SH-SY5Y (cell line): ENCODE measurements at regions not wholly inside any gene's neighbourhood (a gene's known extent, or its start where the extent isn't known, plus 50 kb on each side); places are given as distances from the start of the nearest gene placed in this dataset.

Experiments used
- GATA2 ChIP-seq: IDR thresholded peaks from 2 replicates; pipeline ENCODE4 v1.6.1; 2011; ENCODE audit warnings: mild to moderate bottlenecking, low read depth, low read length
- GATA3 ChIP-seq: IDR thresholded peaks from 2 replicates; pipeline ENCODE4 v1.6.1; 2011; ENCODE audit warnings: low read depth, mild to moderate bottlenecking, low read length, moderate library complexity

- TF ChIP-seq GATA3 (no peak), GATA2 (no peak)
Observed at GRCh38 chr10:64881257-64881656, 1360.1 kb downstream of the REEP3 start.
